SU-DHL-6 (cell line): ENCODE measurements at regions not wholly inside any gene's neighbourhood (a gene's known extent, or its start where the extent isn't known, plus 50 kb on each side); places are given as distances from the start of the nearest gene placed in this dataset.

Experiments
- H2AFZ ChIP-seq: fragments of 200-600 bp; sonication (generic); 2 replicates; pipeline ENCODE4 v1.6.1; 2014; ENCODE audit warnings: low read depth, mild to moderate bottlenecking, moderate library complexity, mixed read lengths, antibody characterized with exemption, low read length; ENCODE audit not compliant: severe bottlenecking
- H3F3A ChIP-seq: fragments of 200-600 bp; shearing (Covaris generic); 2 replicates; pipeline ENCODE4 v1.6.0; 2016; ENCODE audit warnings: antibody characterized with exemption, mild to moderate bottlenecking; ENCODE audit not compliant: insufficient read depth
- H3K27ac ChIP-seq: fragments of 200-600 bp; sonication (generic); 2 replicates; pipeline ENCODE4 v1.5.1; 2016; ENCODE audit warnings: low read depth, mild to moderate bottlenecking, low read length, moderate library complexity, mixed read lengths
- H3K27me3 ChIP-seq: fragments of 200-600 bp; sonication (generic), shearing (Covaris generic); 2 replicates; pipeline ENCODE4 v1.6.0; 2014; ENCODE audit warnings: mild to moderate bottlenecking, low read length
- H3K36me3 ChIP-seq: fragments of 200-600 bp; sonication (generic); 2 replicates; pipeline ENCODE4 v1.6.1; 2014; ENCODE audit warnings: mild to moderate bottlenecking, low read length, mixed read lengths
- H3K4me2 ChIP-seq: fragments of 300-600, 200-600 bp; shearing (Covaris generic), sonication (generic); 2 replicates; pipeline ENCODE4 v1.6.0; 2014; ENCODE audit warnings: low read length, low read depth, mild to moderate bottlenecking; ENCODE audit not compliant: poor library complexity, severe bottlenecking
- H3K4me3 ChIP-seq: fragments of 200-600 bp; sonication (generic); 2 replicates; pipeline ENCODE4 v1.5.1; 2014; ENCODE audit warnings: antibody characterized with exemption, low read length, mild to moderate bottlenecking, mixed read lengths; ENCODE audit not compliant: insufficient read depth, poor library complexity, severe bottlenecking
- H3K79me2 ChIP-seq: fragments of 200-600 bp; sonication (generic); 2 replicates; pipeline ENCODE4 v1.6.1; 2014; ENCODE audit warnings: mild to moderate bottlenecking, low read length, moderate library complexity; ENCODE audit not compliant: insufficient read depth
- H3K9ac ChIP-seq: fragments of 200-600 bp; sonication (generic); 2 replicates; pipeline ENCODE4 v1.7.0; 2014; ENCODE audit warnings: mild to moderate bottlenecking, low read length
- H3K9me2 ChIP-seq: fragments of 200-600 bp; sonication (generic); replicated peaks from 2 replicates; pipeline ENCODE4 v1.6.1; 2014; ENCODE audit warnings: low read length; ENCODE audit not compliant: insufficient read depth
- H3K9me3 ChIP-seq: fragments of 200-600 bp; sonication (generic); 2 replicates; pipeline ENCODE4 v1.6.1; 2014; ENCODE audit warnings: low read length, mixed read lengths; ENCODE audit not compliant: insufficient read depth
- H4K20me1 ChIP-seq: fragments of 200-600 bp; sonication (generic); 2 replicates; pipeline ENCODE4 v1.6.1; 2014; ENCODE audit warnings: low read depth, mild to moderate bottlenecking, antibody characterized with exemption, low read length, moderate library complexity, mixed read lengths
- CTCF ChIP-seq: fragments of 200-600 bp; sonication (generic); IDR thresholded peaks from one replicate; pipeline ENCODE4 v1.5.1; 2017; ENCODE audit warnings: antibody characterized with exemption, mild to moderate bottlenecking, low read length, moderate library complexity; ENCODE audit not compliant: insufficient read depth, poor library complexity, severe bottlenecking
- EZH2phosphoT487 ChIP-seq: fragments of 200-600 bp; sonication (generic), shearing (Covaris generic); conservative IDR thresholded peaks from 2 replicates; pipeline ENCODE4 v1.6.1; 2018; ENCODE audit warnings: mild to moderate bottlenecking, antibody characterized with exemption, low read length, moderate library complexity, mixed read lengths

- Histone ChIP-seq H4K20me1 (no peaks in the 10 kb centered on the region), H3K79me2 (no peaks in the 10 kb centered on the region), H3K9me2 (no peaks in the 10 kb centered on the region), H3F3A (no peaks in the 10 kb centered on the region), H3K9ac (no peak overlapping the region), H3K4me3 (no peak overlapping the region), H3K4me2 (no peak overlapping the region), H3K27ac (no peak overlapping the region), H3K36me3 (no peaks in the 10 kb centered on the region), H3K27me3 (no peaks in the 10 kb centered on the region), H2AFZ (no peak overlapping the region), H3K9me3 (no peaks in the 10 kb centered on the region)
- TF ChIP-seq CTCF (no peak), EZH2phosphoT487 (no peak)
Measured at GRCh38 chr4:104262678-104263077, 232.0 kb downstream of the CXXC4 start.

- no peak overlapping the region for H3K9ac ChIP-seq
- H3K9me2 ChIP-seq = no peaks in the 10 kb centered on the region
- no peak overlapping the region for H3K4me2 ChIP-seq
- no peaks in the 10 kb centered on the region for H3K36me3 ChIP-seq
- H3K27me3 ChIP-seq = no peaks in the 10 kb centered on the region
- no peaks in the 10 kb centered on the region for H3K79me2 ChIP-seq
- H3F3A ChIP-seq = no peaks in the 10 kb centered on the region
- no peaks in the 10 kb centered on the region for H4K20me1 ChIP-seq
- H3K9me3 ChIP-seq = no peaks in the 10 kb centered on the region
- no peak overlapping the region for H3K27ac ChIP-seq
- no peak overlapping the region for H2AFZ ChIP-seq
- TF ChIP-seq CTCF (no peak), EZH2phosphoT487 (no peak)
- no peak overlapping the region for H3K4me3 ChIP-seq
Measured at GRCh38 chr4:104248726-104249125, 246.0 kb downstream of the CXXC4 start.

- Histone ChIP-seq H3K36me3 (no peaks in the 10 kb centered on the region), H3F3A (no peaks in the 10 kb centered on the region), H2AFZ (no peak overlapping the region), H3K79me2 (no peaks in the 10 kb centered on the region), H3K4me2 (no peak overlapping the region), H3K9ac (no peak overlapping the region), H3K4me3 (no peak overlapping the region), H3K27ac (no peak overlapping the region), H3K9me2 (no peaks in the 10 kb centered on the region), H3K27me3 (no peaks in the 10 kb centered on the region), H3K9me3 (no peaks in the 10 kb centered on the region), H4K20me1 (no peaks in the 10 kb centered on the region)
- TF ChIP-seq CTCF (no peak), EZH2phosphoT487 (no peak)
Measured at GRCh38 chr4:104235967-104236366, 258.7 kb downstream of the CXXC4 start.
